CD14-positive monocyte (primary cell): ENCODE measurements at regions not wholly inside any gene's neighbourhood (a gene's known extent, or its start where the extent isn't known, plus 50 kb on each side); places are given as distances from the start of the nearest gene placed in this dataset.

Source experiments
- DNase-seq, 3 donors: peaks; one replicate each; pipeline ENCODE4 v3.0.0-alpha.2; 2011 to 2022
- H2AFZ ChIP-seq: 2 replicates; pipeline ENCODE4 v1.6.0; 2012; ENCODE audit warnings: mild to moderate bottlenecking, low read depth, low read length, inconsistent platforms; ENCODE audit not compliant: insufficient read depth, poor library complexity, severe bottlenecking
- H3K27ac ChIP-seq, 2 donors: 1 replicate in 1 of 2; 2 replicates in 1 of 2; pipeline ENCODE4 v1.5.1; 2012 to 2013; ENCODE audit warnings: low read length in 2 of 2, control low read depth in 1 of 2, inconsistent platforms in 1 of 2, low read depth in 1 of 2, mild to moderate bottlenecking in 1 of 2
- H3K27me3 ChIP-seq, 2 donors: one replicate each; pipeline versions ENCODE4 v1.6.0 to v1.6.1; 2011 to 2013; ENCODE audit warnings: low read length in 2 of 2; ENCODE audit not compliant: control insufficient read depth in 2 of 2, insufficient read depth in 2 of 2
- H3K36me3 ChIP-seq, 2 donors: replicated peaks in 1 of 2; 1 replicate in 1 of 2; 2 replicates in 1 of 2; pipeline versions ENCODE4 v1.5.1 to v1.6.1; 2012 to 2013; ENCODE audit warnings: low read length in 2 of 2, control low read depth in 1 of 2, inconsistent platforms in 1 of 2, mild to moderate bottlenecking in 1 of 2; ENCODE audit not compliant: insufficient read depth in 2 of 2, control insufficient read depth in 1 of 2
- H3K4me1 ChIP-seq, 2 donors: 1 replicate in 1 of 2; 2 replicates in 1 of 2; pipeline versions ENCODE4 v1.5.1 to v1.6.1; 2012 to 2013; ENCODE audit warnings: low read length in 2 of 2, control low read depth in 1 of 2, inconsistent platforms in 1 of 2, mild to moderate bottlenecking in 1 of 2, moderate library complexity in 1 of 2; ENCODE audit not compliant: insufficient read depth in 2 of 2, control insufficient read depth in 1 of 2
- H3K4me2 ChIP-seq: replicated peaks from 2 replicates; pipeline ENCODE3; 2012; ENCODE audit warnings: low read length, moderate library complexity, mild to moderate bottlenecking; ENCODE audit not compliant: poor library complexity, severe bottlenecking; ENCODE audit errors: extremely low read depth
- H3K4me3 ChIP-seq, 3 experiments: fragments of 200-600 bp in 1 of 3; sonication (generic) in 1 of 3; replicated peaks in 1 of 3; 1 replicate in 2 of 3; 2 replicates in 1 of 3; pipeline ENCODE4 v1.5.1; 2011 to 2013; ENCODE audit warnings: low read length in 3 of 3, mild to moderate bottlenecking in 3 of 3, control low read depth in 2 of 3, low read depth in 2 of 3, inconsistent platforms in 1 of 3, moderate library complexity in 1 of 3
- H3K79me2 ChIP-seq: 2 replicates; pipeline ENCODE4 v1.6.0; 2012; ENCODE audit warnings: mild to moderate bottlenecking, control low read depth, inconsistent platforms, low read length, moderate library complexity; ENCODE audit not compliant: insufficient read depth
- H3K9ac ChIP-seq: 2 replicates; pipeline ENCODE4 v1.6.0; 2017; ENCODE audit warnings: low read length, mild to moderate bottlenecking; ENCODE audit not compliant: insufficient read depth, poor library complexity, severe bottlenecking
- H3K9me3 ChIP-seq, 2 donors: replicated peaks in 1 of 2; 1 replicate in 1 of 2; 2 replicates in 1 of 2; pipeline versions ENCODE4 v1.5.1 to v1.6.1; 2012 to 2013; ENCODE audit warnings: low read length in 2 of 2, control low read depth in 1 of 2; ENCODE audit not compliant: control insufficient read depth in 1 of 2, insufficient read depth in 1 of 2
- H4K20me1 ChIP-seq: 2 replicates; pipeline ENCODE4 v1.6.0; 2012; ENCODE audit warnings: mild to moderate bottlenecking, low read length, control low read depth, moderate library complexity; ENCODE audit not compliant: insufficient read depth
- H3K27ac Mint-ChIP-seq, 7 donors: one replicate each; pipeline ENCODE4 v1.8.0; 2020; ENCODE audit warnings: mild to moderate bottlenecking in 7 of 7, mixed read lengths in 7 of 7, moderate library complexity in 6 of 7, inconsistent platforms in 2 of 7
- H3K27me3 Mint-ChIP-seq, 3 donors: one replicate each; pipeline ENCODE4 v1.8.0; 2021 to 2022; ENCODE audit warnings: low read depth in 3 of 3, mild to moderate bottlenecking in 3 of 3, mixed read lengths in 3 of 3, moderate library complexity in 3 of 3, inconsistent platforms in 1 of 3
- H3K36me3 Mint-ChIP-seq, 2 donors: one replicate each; pipeline ENCODE4 v1.8.0; 2020; ENCODE audit warnings: mixed read lengths in 2 of 2, inconsistent platforms in 1 of 2, mild to moderate bottlenecking in 1 of 2
- H3K4me1 Mint-ChIP-seq: one replicate; pipeline ENCODE4 v1.8.0; 2020; ENCODE audit warnings: mild to moderate bottlenecking, mixed read lengths
- H3K4me3 Mint-ChIP-seq, 2 donors: one replicate each; pipeline ENCODE4 v1.8.0; 2020; ENCODE audit warnings: mild to moderate bottlenecking in 2 of 2, mixed read lengths in 2 of 2, moderate library complexity in 1 of 2
- H3K9me3 Mint-ChIP-seq, 7 donors: one replicate each; pipeline ENCODE4 v1.8.0; 2020 to 2022; ENCODE audit warnings: mixed read lengths in 7 of 7, mild to moderate bottlenecking in 6 of 7, moderate library complexity in 6 of 7, inconsistent platforms in 2 of 7
- WGBS: methylation state at CpG from one replicate; pipeline ENCODE4 v1.1.5; 2013; ENCODE audit warnings: missing lambda C conversion rate; ENCODE audit not compliant: insufficient coverage; 5-methylcytosine and 5-hydroxymethylcytosine counted together
- intact Hi-C, 2 donors: fragments of 100-400 bp; cut with micrococcal nuclease; formaldehyde crosslinking; loops; one replicate each; pipeline versions ENCODE4 v1.15.0 to v1.15.1; 2023
- TF ChIP-seq, protein P1 (sequence below): fragments of 200-600 bp; IDR thresholded peaks from one replicate; pipeline ENCODE4 v1.8.0; 2022; ENCODE audit warnings: antibody characterized with exemption, mild to moderate bottlenecking

DNA sequence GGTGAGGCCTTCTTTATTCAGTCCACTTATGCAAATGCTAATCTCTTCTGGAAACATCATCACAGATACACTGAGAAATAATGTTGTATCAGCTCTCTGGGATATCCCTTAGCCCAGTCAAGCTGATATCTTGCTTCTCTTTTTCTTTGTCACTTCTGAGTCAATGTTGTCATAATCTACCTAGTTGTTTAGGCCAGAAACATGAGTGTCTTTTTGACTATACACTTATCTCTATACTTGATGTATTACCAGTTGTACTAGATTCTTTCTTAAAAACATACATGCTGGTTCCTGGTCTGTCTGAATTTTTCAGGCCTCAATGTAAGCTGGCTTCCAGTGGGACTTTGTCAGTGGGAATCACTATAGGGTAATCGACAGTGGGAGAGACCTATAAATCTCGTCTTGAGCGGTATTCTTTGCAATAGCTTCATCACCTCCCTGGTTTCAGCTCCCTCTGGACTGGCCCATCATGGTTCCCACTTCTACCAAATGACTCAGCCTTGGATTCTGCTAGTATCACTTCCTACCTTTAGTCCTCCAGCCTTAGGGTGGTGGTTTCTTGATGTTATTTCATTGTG lies 135.2 kb upstream of the CYYR1 start:
- no peaks in the 10 kb centered on the region for H3K4me1 ChIP-seq
- DNase-seq, result no peak
- no peaks in the 10 kb centered on the region for H3K9me3 ChIP-seq
- H3K4me2 ChIP-seq, result no peak overlapping the region
- no peaks in the 10 kb centered on the region for H3K27me3 ChIP-seq
- Mint-ChIP-seq H3K9me3 (peaks cover 0 to 6% (median 2%) of the 10 kb centered on the region in 7 donors), H3K4me1 (no peaks in the 10 kb centered on the region), H3K36me3 (no peaks in the 10 kb centered on the region), H3K4me3 (no peak overlapping the region), H3K27ac (peak overlapping the region in 2 of 7 donors; percentile 6 to 23), H3K27me3 (no peaks in the 10 kb centered on the region)
- H3K79me2 ChIP-seq, result no peaks in the 10 kb centered on the region
- H3K36me3 ChIP-seq, result no peaks in the 10 kb centered on the region
- TF ChIP-seq, protein P1, sequence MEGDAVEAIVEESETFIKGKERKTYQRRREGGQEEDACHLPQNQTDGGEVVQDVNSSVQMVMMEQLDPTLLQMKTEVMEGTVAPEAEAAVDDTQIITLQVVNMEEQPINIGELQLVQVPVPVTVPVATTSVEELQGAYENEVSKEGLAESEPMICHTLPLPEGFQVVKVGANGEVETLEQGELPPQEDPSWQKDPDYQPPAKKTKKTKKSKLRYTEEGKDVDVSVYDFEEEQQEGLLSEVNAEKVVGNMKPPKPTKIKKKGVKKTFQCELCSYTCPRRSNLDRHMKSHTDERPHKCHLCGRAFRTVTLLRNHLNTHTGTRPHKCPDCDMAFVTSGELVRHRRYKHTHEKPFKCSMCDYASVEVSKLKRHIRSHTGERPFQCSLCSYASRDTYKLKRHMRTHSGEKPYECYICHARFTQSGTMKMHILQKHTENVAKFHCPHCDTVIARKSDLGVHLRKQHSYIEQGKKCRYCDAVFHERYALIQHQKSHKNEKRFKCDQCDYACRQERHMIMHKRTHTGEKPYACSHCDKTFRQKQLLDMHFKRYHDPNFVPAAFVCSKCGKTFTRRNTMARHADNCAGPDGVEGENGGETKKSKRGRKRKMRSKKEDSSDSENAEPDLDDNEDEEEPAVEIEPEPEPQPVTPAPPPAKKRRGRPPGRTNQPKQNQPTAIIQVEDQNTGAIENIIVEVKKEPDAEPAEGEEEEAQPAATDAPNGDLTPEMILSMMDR, result no peak
- H3K4me3 ChIP-seq, result no peak overlapping the region
- H2AFZ ChIP-seq, result no peak overlapping the region
- no peaks in the 10 kb centered on the region for H4K20me1 ChIP-seq
- intact Hi-C loops, result loop anchor here (5.0 to 10.0 kb wide), 2 partner anchors 56 to 821 kb away; no protein-coding TSS in a partner anchor
- H3K27ac ChIP-seq, result no peak overlapping the region
- no CpG with 5 or more reads among the region's 3 CpGs for WGBS
- no peak overlapping the region for H3K9ac ChIP-seq

DNA sequence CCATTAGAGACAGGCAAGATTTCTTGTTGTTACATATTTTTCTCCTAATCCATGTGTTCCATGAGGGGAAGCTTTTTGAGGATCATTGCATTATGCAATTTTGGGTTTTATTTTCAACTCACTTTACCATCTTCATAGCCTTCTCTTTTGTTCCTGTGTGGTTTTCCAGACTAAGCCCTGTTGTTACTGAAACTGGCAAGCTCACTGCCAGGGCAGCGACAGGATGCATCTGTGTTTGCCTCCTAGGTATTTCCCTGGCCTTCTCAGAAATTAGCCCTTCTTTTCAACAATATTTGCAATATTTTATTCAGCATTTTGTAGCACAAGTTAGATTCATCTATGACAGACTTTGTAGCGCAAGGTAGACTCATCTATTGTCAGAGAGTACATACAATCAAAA lies 134.2 kb upstream of the CYYR1 start:
- Mint-ChIP-seq H3K9me3 (peaks cover 0 to 11% (median 9%) of the 10 kb centered on the region in 7 donors), H3K4me1 (no peaks in the 10 kb centered on the region), H3K36me3 (no peaks in the 10 kb centered on the region), H3K27ac (no peak overlapping the region), H3K27me3 (no peaks in the 10 kb centered on the region), H3K4me3 (no peak overlapping the region)
- TF ChIP-seq, protein P1, result no peak
- Histone ChIP-seq H4K20me1 (no peaks in the 10 kb centered on the region), H3K79me2 (no peaks in the 10 kb centered on the region), H2AFZ (no peak overlapping the region), H3K4me2 (no peak overlapping the region), H3K36me3 (no peaks in the 10 kb centered on the region), H3K9me3 (peaks cover 2 to 3% of the 10 kb centered on the region in 2 donors), H3K27ac (no peak overlapping the region), H3K4me1 (no peaks in the 10 kb centered on the region), H3K4me3 (no peak overlapping the region), H3K9ac (no peak overlapping the region), H3K27me3 (no peaks in the 10 kb centered on the region)
- intact Hi-C loops, result loop anchor here (5.0 to 10.0 kb wide), 2 partner anchors 58 to 820 kb away; no protein-coding TSS in a partner anchor
- no peak for DNase-seq
- WGBS, result 0% methylated on average over 1 of the region's 2 CpGs
